HEK293 (cell line): ENCODE measurements at regions not wholly inside any gene's neighbourhood (a gene's known extent, or its start where the extent isn't known, plus 50 kb on each side); places are given as distances from the start of the nearest gene placed in this dataset.

Experiments
- CTCF ChIA-PET: fragments of 350-600 bp; formaldehyde crosslinking; extraction: SDS; loops from one replicate; lab custom pipeline; 2021; ENCODE audit warnings: antibody characterized with exemption; lab: Yijun Ruan, JAX
- POLR2A ChIA-PET: fragments of 300-600 bp; formaldehyde crosslinking; extraction: SDS; loops from one replicate; lab custom pipeline; 2020; ENCODE audit warnings: antibody characterized with exemption, inconsistent platforms; lab: Yijun Ruan, JAX
- H3K27ac ChIP-seq: fragments of 200-500 bp; sonication (Bioruptor generic); 2 replicates; pipeline ENCODE4 v1.5.1; 2014; ENCODE audit warnings: low read depth, low read length, control low read depth, inconsistent platforms; ENCODE audit errors: extremely low read depth
- H3K36me3 ChIP-seq, 2 experiments: fragments of 200-500 bp in 1 of 2; sonication (Bioruptor generic) in 1 of 2; 1 replicate in 1 of 2; 2 replicates in 1 of 2; pipeline ENCODE4 v1.5.1; 2014 to 2017; ENCODE audit warnings: inconsistent platforms in 2 of 2, low read length in 2 of 2; ENCODE audit not compliant: control insufficient read depth in 2 of 2, insufficient read depth in 1 of 2
- H3K4me1 ChIP-seq: fragments of 200-500 bp; sonication (Bioruptor generic); 2 replicates; pipeline ENCODE4 v1.5.1; 2014; ENCODE audit warnings: mild to moderate bottlenecking, low read length, inconsistent platforms; ENCODE audit not compliant: control insufficient read depth, insufficient read depth
- H3K4me3 ChIP-seq: 2 replicates; pipeline ENCODE4 v1.5.1; 2011; ENCODE audit warnings: low read depth, mild to moderate bottlenecking, control low read depth, low read length, moderate library complexity
- H3K9me3 ChIP-seq: fragments of 200-500 bp; sonication (Bioruptor generic); 2 replicates; pipeline ENCODE4 v1.5.1; 2014; ENCODE audit warnings: low read depth, low read length, inconsistent platforms; ENCODE audit not compliant: control insufficient read depth, insufficient read depth
- KLF7 ChIP-seq: fragments of 450-650 bp; formaldehyde crosslinking; IDR thresholded peaks from 2 replicates; pipeline ENCODE4 v1.5.1; 2016; ENCODE audit warnings: missing biosample characterization, missing genetic modification characterization, borderline replicate concordance
- PRDM1 ChIP-seq: fragments of 450-650 bp; formaldehyde crosslinking; IDR thresholded peaks from 2 replicates; pipeline ENCODE4; 2016; ENCODE audit warnings: missing biosample characterization, missing genetic modification characterization
- PRDM2 ChIP-seq: fragments of 450-650 bp; formaldehyde crosslinking; IDR thresholded peaks from 2 replicates; pipeline ENCODE4 v1.5.1; 2016; ENCODE audit warnings: missing biosample characterization, missing genetic modification characterization, borderline replicate concordance
- ZBTB21 ChIP-seq: fragments of 450-650 bp; formaldehyde crosslinking; IDR thresholded peaks from 2 replicates; pipeline ENCODE4 v1.5.1; 2017; ENCODE audit warnings: missing biosample characterization, missing genetic modification characterization
- ZBTB6 ChIP-seq: fragments of 450-650 bp; formaldehyde crosslinking; IDR thresholded peaks from 2 replicates; pipeline ENCODE4 v1.5.1; 2017; ENCODE audit warnings: missing biosample characterization, missing genetic modification characterization
- ZNF112 ChIP-seq: fragments of 450-650 bp; formaldehyde crosslinking; IDR thresholded peaks from 2 replicates; pipeline ENCODE4 v1.5.0; 2017; ENCODE audit warnings: missing biosample characterization, missing genetic modification characterization
- ZNF132 ChIP-seq: fragments of 450-650 bp; formaldehyde crosslinking; IDR thresholded peaks from 2 replicates; pipeline ENCODE4 v1.5.1; 2017; ENCODE audit warnings: missing biosample characterization, missing genetic modification characterization, borderline replicate concordance
- ZNF223 ChIP-seq: fragments of 450-650 bp; formaldehyde crosslinking; IDR thresholded peaks from 2 replicates; pipeline ENCODE4 v1.5.1; 2016; ENCODE audit warnings: missing biosample characterization, missing genetic modification characterization
- ZNF23 ChIP-seq: fragments of 450-650 bp; formaldehyde crosslinking; IDR thresholded peaks from 2 replicates; pipeline ENCODE4 v1.5.1; 2016; ENCODE audit warnings: missing biosample characterization, missing genetic modification characterization, borderline replicate concordance
- ZNF266 ChIP-seq: fragments of 450-650 bp; formaldehyde crosslinking; IDR thresholded peaks from 2 replicates; pipeline ENCODE4 v1.5.1; 2016; ENCODE audit warnings: missing biosample characterization, missing genetic modification characterization, low read depth
- ZNF280C ChIP-seq: fragments of 450-650 bp; formaldehyde crosslinking; IDR thresholded peaks from 2 replicates; pipeline ENCODE4 v1.5.1; 2016; ENCODE audit warnings: missing biosample characterization, missing genetic modification characterization
- ZNF354C ChIP-seq: fragments of 450-650 bp; formaldehyde crosslinking; IDR thresholded peaks from 2 replicates; pipeline ENCODE4 v1.5.1; 2016; ENCODE audit warnings: missing biosample characterization, missing genetic modification characterization, low read depth, borderline replicate concordance
- ZNF426 ChIP-seq: fragments of 450-650 bp; formaldehyde crosslinking; IDR thresholded peaks from 2 replicates; pipeline ENCODE4 v1.5.1; 2017; ENCODE audit warnings: missing biosample characterization, missing genetic modification characterization, mild to moderate bottlenecking, inconsistent platforms, moderate library complexity
- ZNF580 ChIP-seq: fragments of 450-650 bp; formaldehyde crosslinking; IDR thresholded peaks from 2 replicates; pipeline ENCODE4 v1.5.1; 2016; ENCODE audit warnings: missing biosample characterization, missing genetic modification characterization
- ZNF623 ChIP-seq: fragments of 450-650 bp; formaldehyde crosslinking; IDR thresholded peaks from 2 replicates; pipeline ENCODE4 v1.5.1; 2016; ENCODE audit warnings: missing biosample characterization, missing genetic modification characterization
- ZNF768 ChIP-seq: fragments of 450-650 bp; formaldehyde crosslinking; IDR thresholded peaks from 2 replicates; pipeline ENCODE4 v1.5.1; 2018; ENCODE audit warnings: missing biosample characterization, mild to moderate bottlenecking, missing genetic modification characterization
- TF ChIP-seq, protein P1 (sequence below): fragments of 450-650 bp; formaldehyde crosslinking; IDR thresholded peaks from 2 replicates; pipeline ENCODE4 v1.5.1; 2016; ENCODE audit warnings: missing biosample characterization, missing genetic modification characterization
- TF ChIP-seq, protein P2 (sequence below): fragments of 450-650 bp; formaldehyde crosslinking; IDR thresholded peaks from 2 replicates; pipeline ENCODE4 v1.5.1; 2017; ENCODE audit warnings: missing biosample characterization, missing genetic modification characterization

GRCh38 chr16:85209526-85210121 is 97.4 kb upstream of the CIBAR2 start (continued):
- TF ChIP-seq, protein P1, sequence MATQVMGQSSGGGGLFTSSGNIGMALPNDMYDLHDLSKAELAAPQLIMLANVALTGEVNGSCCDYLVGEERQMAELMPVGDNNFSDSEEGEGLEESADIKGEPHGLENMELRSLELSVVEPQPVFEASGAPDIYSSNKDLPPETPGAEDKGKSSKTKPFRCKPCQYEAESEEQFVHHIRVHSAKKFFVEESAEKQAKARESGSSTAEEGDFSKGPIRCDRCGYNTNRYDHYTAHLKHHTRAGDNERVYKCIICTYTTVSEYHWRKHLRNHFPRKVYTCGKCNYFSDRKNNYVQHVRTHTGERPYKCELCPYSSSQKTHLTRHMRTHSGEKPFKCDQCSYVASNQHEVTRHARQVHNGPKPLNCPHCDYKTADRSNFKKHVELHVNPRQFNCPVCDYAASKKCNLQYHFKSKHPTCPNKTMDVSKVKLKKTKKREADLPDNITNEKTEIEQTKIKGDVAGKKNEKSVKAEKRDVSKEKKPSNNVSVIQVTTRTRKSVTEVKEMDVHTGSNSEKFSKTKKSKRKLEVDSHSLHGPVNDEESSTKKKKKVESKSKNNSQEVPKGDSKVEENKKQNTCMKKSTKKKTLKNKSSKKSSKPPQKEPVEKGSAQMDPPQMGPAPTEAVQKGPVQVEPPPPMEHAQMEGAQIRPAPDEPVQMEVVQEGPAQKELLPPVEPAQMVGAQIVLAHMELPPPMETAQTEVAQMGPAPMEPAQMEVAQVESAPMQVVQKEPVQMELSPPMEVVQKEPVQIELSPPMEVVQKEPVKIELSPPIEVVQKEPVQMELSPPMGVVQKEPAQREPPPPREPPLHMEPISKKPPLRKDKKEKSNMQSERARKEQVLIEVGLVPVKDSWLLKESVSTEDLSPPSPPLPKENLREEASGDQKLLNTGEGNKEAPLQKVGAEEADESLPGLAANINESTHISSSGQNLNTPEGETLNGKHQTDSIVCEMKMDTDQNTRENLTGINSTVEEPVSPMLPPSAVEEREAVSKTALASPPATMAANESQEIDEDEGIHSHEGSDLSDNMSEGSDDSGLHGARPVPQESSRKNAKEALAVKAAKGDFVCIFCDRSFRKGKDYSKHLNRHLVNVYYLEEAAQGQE (tag by site-specific recombination), result no peak
- TF ChIP-seq ZNF23 (tag by site-specific recombination) (no peak), ZNF280C (tag by site-specific recombination) (no peak), PRDM1 (tag by site-specific recombination) (no peak), ZNF426 (tag by site-specific recombination) (no peak), KLF7 (tag by site-specific recombination) (no peak), ZBTB6 (tag by site-specific recombination) (no peak), ZNF266 (no peak), ZNF112 (tag by site-specific recombination) (no peak), ZNF354C (tag by site-specific recombination) (no peak), PRDM2 (no peak)

GRCh38 chr16:85210423-85211169 is 98.3 kb upstream of the CIBAR2 start:
- CTCF ChIA-PET, result interaction anchor here (0.7 to 1.4 kb wide), 2 partner anchors 16 to 96 kb away, joined by 3 to 4 read pairs; no protein-coding TSS in a partner anchor
- Histone ChIP-seq H3K36me3 (peaks cover 0 to 6% of the 10 kb centered on the region in 2 experiments; a peak in 1 of 3 replicates), H3K4me3 (no peak overlapping the region), H3K4me1 (no peaks in the 10 kb centered on the region), H3K27ac (no peak overlapping the region), H3K9me3 (no peaks in the 10 kb centered on the region)
- POLR2A ChIA-PET, result interaction anchor here (0.6 kb wide), 1 partner anchor 10 kb away, joined by 6 read pairs; no protein-coding TSS in a partner anchor
- TF ChIP-seq ZNF768 (tag by site-specific recombination) (peak; percentile 67), ZNF223 (tag by site-specific recombination) (peak; percentile 69; the same call in 1 of the 2 replicates), ZBTB21 (tag by site-specific recombination) (peak; percentile 23; the same call in 1 of the 2 replicates), ZNF132 (no peak), ZNF580 (peak; percentile 39; the same call in 1 of the 2 replicates), ZNF623 (tag by site-specific recombination) (peak; percentile 47; the same call in 1 of the 2 replicates)
- TF ChIP-seq, protein P2, sequence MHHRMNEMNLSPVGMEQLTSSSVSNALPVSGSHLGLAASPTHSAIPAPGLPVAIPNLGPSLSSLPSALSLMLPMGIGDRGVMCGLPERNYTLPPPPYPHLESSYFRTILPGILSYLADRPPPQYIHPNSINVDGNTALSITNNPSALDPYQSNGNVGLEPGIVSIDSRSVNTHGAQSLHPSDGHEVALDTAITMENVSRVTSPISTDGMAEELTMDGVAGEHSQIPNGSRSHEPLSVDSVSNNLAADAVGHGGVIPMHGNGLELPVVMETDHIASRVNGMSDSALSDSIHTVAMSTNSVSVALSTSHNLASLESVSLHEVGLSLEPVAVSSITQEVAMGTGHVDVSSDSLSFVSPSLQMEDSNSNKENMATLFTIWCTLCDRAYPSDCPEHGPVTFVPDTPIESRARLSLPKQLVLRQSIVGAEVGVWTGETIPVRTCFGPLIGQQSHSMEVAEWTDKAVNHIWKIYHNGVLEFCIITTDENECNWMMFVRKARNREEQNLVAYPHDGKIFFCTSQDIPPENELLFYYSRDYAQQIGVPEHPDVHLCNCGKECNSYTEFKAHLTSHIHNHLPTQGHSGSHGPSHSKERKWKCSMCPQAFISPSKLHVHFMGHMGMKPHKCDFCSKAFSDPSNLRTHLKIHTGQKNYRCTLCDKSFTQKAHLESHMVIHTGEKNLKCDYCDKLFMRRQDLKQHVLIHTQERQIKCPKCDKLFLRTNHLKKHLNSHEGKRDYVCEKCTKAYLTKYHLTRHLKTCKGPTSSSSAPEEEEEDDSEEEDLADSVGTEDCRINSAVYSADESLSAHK (tag by site-specific recombination), result no peak
